Hepatocyte (in vitro differentiated cells): ENCODE measurements at regions not wholly inside any gene's neighbourhood (a gene's known extent, or its start where the extent isn't known, plus 50 kb on each side); places are given as distances from the start of the nearest gene placed in this dataset.
"Not testable (repeated sequence)": the region's sequence is repeated elsewhere in the genome, so short reads cannot be mapped to it uniquely, and the experiment has no call there.

Source experiments
- CTCF ChIP-seq: fragments of 200-600 bp; sonication (generic); IDR thresholded peaks from 2 replicates; pipeline ENCODE4 v1.5.1; 2016; ENCODE audit warnings: antibody characterized with exemption, mild to moderate bottlenecking; ENCODE audit not compliant: poor library complexity
- EZH2 ChIP-seq: fragments of 200-600 bp; sonication (generic); IDR thresholded peaks from 2 replicates; pipeline ENCODE4 v1.6.1; 2016; ENCODE audit warnings: antibody characterized with exemption, mild to moderate bottlenecking, borderline replicate concordance
- EZH2phosphoT487 ChIP-seq: fragments of 200-600 bp; sonication (generic); IDR thresholded peaks from one replicate; pipeline ENCODE4 v1.6.1; 2018; ENCODE audit warnings: antibody characterized with exemption, mild to moderate bottlenecking, low read depth, moderate library complexity; ENCODE audit not compliant: unreplicated experiment, severe bottlenecking

GRCh38 chr15:85256009-85256997 is 124.1 kb upstream of the AKAP13 start:
- TF ChIP-seq CTCF, EZH2phosphoT487, EZH2: not testable (repeated sequence)
